ENCODE measurements at regions not wholly inside any gene's neighbourhood (a gene's known extent, or its start where the extent isn't known, plus 50 kb on each side); places are given as distances from the start of the nearest gene placed in this dataset.
"Not testable (repeated sequence)": the region's sequence is repeated elsewhere in the genome, so short reads cannot be mapped to it uniquely, and the experiment has no call there.

DNA sequence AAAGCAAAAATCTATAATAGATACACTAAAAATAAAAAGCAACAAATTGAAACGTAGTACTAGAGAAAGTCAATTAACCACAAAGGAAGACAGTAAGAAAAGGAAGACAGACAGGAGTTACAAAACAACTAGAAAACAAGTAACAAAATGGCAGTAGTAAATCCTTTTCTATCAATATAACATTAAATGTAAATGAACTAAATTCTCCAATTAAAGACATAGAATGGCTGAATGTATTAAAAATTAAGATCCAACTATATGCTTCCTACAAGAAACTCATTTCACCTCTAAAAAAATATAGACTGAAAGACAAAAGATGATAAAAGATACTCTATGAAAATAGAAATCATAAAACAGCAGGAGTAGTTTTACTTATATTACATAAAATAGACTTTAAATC, 79.1 kb downstream of the CTH start:
- no peak for DNase-seq (ENCODE audit: low read depth)

DNA sequence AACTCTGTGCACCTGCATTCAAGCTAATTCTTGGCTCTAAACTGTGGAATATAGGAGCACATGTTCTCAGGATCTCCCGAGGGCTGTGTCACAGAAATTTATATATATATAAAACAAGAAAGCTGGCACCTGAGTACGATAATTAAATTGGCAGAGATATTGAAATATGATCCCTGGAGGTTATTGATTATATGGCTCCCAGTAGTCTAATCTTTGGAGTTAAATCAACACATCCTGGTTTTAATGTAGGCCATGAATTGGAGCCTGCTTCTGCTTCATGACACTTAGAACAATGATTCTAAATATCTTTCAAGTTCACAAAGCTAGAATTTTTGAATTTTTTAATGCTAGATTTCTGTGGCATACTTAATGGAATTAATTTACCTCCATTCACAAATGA, 84.3 kb downstream of the CTH start:
- no peak for DNase-seq (ENCODE audit: low read depth)

DNA sequence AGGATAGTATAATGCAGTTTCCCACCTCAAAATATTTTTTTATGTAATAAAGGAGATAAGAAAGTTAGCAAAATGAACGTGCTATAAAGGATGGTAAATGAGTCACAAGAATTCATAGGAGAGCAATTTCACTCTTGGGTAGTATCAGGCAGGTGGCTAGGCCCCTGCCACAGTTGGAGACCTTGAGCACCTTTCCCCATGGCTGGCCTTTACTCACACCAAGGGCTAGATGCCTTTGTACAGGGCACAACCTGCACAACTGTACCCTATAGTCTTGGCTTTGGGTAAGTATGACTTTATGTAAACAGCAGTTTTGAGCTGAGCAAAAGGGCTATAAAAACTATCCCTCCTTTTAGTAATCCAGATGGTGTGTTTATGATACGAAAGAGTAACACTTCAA, 85.1 kb downstream of the CTH start:
- DNase-seq (ENCODE audit: low read depth) = no peak

DNA sequence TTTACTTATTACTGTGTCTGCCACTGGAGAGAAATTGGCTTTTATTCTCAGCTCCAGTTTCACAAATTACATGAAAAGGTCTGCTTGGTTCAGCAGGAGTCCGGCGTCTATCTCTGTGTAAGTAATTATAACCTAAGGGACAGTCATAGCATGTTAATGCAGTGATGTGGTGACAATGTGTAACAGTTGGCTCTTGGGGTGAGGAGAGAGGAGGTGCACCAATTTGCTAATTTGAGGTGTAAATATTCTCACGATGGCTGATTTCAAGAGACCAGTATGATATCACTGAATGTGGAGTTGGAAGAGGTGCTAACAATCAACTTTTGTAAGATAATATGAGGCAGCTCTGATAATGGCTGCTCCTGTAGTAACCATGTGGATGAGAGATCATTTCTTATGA, 86.1 kb downstream of the CTH start:
- no peak for DNase-seq (ENCODE audit: low read depth)

DNA sequence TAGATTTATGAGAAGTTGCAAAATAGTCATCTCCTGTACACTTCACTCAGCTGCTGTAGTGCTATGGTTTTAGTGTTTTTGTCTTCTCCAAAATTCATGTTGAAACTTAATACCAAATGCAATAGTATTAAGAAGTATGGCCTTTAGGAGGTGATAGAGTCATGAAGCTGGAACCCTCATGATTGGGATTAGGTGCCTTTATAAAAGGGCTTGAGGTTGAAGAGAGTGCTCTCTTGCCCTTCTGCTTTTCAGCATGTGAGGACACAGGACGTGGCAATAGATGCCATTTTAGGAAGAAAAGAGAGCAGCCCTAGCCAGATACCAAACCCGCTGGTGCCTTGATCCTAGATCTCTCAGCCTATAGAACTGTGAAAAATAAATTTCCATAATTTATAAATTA, 87.6 kb downstream of the CTH start:
- DNase-seq (ENCODE audit: low read depth) = no peak

DNA sequence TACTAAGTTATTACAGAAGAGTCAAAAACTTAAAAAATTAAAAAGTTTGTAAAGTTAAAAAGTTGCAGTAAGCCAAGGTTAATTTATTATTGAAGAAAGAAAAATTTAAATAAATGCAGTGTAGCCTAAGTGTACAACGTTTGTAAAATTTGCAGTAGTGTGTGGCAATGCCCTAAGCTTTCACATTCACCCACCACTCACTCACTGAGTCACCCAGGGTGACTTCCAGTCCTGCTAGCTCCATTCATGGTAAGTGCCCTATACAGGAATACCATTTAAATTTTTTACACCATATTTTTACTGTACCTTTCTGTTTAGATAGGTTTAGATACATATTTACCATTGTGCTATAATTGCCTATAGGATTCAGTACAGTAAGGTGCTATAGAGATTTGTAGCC, 88.6 kb downstream of the CTH start:
- no peak for DNase-seq (ENCODE audit: low read depth)

DNA sequence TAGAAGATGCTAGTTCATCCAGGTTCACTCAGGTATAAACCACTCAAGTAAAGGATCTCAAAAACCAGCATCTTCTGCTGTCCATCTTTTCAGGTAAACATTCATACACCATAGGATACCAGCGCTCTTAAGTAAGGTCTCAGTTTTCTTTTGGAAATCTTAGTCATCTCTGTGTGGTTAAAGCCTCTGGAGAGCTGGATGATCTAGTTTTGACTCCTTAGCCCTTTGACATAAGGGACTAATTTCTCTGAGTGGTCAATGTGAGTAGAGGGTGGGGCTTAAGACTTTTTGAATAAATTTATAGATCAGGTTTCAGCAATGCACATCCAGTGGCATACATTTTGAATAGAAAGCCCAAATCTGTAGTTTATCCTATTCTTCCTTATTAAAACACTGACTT, 92.3 kb downstream of the CTH start:
- DNase-seq (ENCODE audit: low read depth) = peak; percentile 54

DNA sequence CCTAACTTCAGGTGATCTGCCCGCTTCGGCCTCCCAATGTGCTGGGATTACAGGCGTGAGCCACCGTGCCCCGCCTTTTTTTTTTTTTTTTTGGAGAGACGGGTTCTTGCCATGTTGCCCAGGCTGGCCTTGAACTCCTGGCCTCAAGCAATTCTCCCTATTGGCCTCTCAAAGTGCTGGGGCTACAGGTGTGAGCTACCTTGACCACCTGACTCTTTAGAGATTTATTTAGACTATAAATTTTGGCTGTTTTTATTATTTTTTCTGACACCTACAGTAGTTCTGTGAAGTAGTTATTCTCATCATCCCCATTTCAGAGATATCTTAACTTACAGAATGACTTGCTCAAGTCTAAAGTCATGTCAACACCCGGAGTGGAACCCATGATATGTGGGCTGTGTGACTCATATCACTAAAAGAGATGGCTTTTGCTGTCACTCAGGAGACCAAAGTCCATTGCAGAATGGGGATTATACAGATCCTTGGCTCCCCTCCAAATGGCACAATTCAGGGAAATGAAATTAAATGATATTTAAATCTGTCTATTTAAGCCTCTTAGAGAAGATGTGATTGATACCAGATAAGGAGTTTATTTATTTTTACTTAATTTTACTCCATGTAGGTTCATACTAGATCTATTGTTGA, 93.2 kb downstream of the CTH start:
- no peak for DNase-seq (ENCODE audit: low read depth)

DNA sequence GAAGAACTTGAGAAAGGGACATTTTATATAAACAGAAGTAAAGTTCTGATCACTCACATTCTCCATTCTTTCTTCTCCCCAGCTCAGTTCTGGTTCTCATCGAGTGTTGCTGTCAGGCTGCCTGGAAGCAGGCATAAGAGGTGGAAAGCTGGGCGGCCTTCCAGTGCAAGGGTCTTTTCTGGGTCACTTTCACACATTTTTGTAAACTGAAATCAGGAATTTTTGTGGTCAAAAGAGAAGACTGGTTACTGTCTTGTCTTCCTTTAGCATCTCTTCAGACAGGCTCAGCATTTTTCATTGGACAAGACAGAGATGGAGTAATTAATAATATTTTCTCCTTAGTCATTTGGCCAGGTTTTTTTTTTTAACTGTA, 93.7 kb downstream of the CTH start:
- peak; percentile 38 for DNase-seq (ENCODE audit: low read depth)

DNA sequence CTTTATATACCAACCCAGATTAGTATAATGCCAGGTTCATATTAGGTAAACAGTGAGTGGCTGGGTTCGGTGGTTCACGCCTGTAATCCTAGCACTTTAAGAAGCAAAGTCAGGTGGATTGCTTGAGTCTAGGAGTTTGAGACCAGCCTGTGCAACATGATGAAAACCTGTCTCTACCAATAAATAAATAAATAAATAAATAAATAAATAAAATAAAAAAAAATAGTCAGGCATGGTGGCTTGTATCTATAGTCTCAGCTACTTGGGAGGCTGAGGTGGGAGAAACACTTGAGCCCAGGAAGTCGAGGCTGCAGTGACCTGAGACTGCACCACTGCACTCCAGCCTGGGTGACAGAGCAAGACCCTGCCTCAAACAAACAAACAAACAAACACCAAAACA, 96.9 kb downstream of the CTH start:
- DNase-seq (ENCODE audit: low read depth) = not testable (repeated sequence)

DNA sequence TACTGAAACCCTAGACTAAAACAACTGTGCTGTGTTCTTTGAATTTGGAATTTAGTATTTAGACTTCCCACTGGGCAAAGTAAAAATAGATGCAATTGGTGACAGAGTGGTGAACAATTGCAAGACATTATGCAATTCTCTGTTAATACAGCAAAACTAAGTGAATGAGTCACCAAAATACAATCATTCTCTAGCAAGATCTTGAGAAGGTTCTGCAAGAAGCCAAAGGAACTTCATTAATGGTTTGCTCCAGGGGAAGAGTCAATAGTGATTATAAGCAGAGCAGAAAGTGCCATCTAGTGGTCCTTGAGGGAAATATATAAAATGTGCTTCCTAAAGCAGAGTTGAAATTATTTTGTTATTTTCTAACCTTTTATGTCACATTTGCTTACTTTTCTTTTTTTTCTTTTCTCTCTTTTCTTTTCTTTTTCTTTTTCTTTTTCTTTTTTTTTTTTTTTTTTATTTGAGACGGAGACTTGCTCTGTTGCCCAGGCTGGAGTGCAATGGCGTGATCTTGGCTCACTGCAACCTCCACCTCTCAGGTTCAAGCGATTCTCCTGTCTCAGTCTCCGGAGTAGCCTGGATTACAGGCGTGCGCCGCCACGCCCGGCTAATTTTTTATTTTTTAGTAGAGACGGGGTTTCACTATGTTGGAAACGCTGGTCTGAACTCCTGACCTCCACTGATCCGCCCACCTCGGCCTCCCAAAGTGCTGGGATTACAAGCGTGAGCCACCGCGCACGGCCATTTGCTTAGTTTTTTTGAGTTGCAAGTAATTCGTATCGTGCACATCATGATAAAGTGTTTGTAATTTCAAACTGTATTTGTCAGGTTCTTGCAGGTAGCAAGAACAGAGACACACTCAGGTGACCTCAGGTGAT, 99.2 kb downstream of the CTH start:
- DNase-seq (ENCODE audit: low read depth) = peak; percentile 97

DNA sequence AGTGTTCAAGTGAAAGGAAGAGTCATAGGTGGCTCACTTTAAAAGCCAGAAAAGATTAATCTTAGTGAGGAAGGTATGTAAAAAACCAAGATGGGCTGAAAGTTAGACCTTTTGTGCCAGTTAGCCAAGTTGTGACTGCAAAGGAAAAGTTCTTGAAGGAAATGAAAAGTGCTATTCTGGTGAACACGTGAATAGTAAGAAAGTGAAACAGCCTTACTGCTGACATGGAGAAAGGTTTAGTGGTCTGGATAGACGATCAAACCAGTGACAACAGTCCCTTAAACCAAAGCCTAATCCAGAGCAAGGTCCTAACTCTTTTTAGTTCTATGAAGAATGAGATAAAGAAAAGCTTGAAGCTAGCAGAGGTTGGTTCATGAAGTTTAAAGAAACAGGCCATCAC, 106.4 kb downstream of the CTH start:
- DNase-seq (ENCODE audit: low read depth) = no peak

DNA sequence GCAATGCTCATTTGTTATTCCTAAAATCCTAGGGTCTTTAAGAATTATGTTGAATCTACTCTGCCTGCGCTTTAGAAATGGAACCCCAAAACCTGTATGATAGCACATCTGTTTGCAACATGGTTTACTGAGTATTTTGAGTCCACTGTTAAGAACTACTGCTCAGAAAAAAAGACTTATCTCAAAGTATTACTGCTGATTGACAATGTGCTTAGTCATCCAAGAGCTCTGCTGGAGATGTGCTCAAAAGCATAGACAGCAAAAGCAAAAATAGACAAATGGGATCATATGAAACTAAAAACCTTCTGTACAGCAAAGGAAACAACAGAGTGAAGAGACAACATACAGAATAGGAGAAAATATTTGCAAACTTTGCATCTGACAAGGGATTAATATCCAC, 107.0 kb downstream of the CTH start:
- DNase-seq (ENCODE audit: low read depth) = no peak

DNA sequence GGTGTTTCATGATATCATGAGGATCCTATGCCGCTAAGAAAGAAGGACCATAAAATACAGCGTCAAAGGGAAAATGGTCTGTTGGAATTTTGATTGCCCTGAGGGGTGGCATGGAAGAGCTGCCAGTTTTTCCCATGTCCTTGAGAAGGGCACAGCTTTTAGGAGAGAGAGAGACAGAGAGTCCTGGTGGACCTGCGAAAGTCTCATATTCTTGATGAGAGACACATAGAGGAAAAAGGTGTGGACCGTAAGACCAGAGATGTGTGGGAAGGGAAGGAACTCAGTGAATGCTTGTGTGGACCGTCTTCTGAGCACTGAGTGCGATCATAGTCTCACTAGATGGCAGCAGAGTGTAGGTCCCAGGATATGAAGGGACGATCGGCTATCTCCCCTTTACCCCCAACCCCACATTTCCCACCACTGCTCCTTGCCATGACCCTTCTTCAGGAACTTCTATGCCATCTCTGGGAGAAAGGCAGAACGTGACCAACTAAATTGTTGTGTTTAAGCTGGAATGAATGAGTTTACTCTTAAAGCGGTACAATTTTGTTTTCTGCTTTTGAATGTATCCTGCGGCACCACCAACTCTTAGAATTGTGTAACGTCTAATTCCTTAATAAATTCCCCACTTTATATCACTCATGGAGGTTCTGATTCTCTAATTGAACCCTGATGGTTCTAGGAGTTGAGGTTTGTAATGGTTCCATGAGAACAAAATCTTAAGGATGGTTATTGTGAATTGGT, 117.7 kb downstream of the CTH start:
- DNase-seq (ENCODE audit: low read depth) = peak; percentile 36

DNA sequence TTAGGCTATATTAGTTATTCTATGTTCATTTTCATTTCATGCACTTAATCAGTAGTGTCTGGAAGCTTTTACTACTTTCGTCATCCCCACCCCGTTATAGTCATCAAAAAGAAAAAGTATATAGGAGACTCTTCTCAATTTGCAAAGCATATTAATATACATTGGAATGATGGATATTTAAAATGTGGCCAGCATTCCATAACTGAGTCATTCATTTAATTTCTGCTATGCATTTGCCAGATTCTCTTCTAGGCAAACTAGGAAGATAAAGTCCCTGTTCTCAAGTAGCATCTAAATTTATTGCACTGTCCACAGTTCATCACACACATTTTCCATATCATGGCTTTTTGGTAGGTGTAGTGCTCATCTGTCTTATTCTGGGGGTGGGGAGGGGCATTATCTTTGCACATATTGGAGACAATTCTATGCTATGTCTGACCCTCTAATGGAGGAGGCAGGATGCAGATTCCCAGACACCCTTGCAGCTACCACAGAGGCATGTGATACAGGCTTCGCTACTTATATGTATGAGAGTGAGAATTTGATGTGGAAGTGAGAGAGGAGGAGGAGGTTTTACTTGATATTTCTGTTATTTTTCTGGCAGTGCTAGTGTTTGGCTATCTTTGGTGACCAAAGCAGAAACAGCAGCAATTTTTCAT, 125.8 kb downstream of the CTH start:
- DNase-seq (ENCODE audit: low read depth) = no peak

DNA sequence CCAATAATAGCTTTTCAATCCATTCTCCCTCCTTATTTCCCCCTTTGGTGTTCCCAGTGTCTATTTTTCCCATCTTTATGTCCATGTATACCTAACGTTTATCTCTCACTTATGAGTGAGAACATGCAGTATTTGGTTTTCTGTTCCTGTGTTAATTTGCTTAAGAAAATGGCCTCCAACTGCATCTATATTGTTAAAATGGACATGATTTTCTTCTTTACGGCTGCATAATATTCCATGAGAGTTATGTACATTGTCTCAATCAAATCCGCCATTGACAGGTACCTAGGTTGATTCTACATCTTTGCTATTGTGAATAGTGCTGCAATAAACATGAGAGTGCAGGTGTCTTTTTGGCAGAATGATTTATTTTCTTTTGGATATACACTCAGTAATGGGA, 126.7 kb downstream of the CTH start:
- no peak for DNase-seq (ENCODE audit: low read depth)

DNA sequence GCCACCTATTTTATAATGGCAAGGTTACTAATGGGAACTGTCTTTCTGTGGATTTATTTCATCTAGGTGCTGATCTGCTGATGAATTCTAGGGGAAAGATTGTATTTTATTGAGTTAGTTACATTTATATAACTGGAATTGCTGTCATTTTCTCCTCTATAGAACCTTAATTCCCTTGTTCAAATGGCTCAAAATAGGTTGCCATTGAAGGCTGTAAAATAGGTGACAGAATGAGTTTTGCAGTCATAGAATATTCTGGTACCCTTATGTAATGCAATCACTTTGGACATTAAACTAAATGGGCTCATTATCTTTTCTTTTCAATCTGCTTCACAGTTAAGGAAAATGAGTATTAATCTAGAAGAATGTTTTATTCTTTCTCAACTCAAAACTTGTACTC, 131.0 kb downstream of the CTH start:
- no peak for DNase-seq (ENCODE audit: low read depth)

DNA sequence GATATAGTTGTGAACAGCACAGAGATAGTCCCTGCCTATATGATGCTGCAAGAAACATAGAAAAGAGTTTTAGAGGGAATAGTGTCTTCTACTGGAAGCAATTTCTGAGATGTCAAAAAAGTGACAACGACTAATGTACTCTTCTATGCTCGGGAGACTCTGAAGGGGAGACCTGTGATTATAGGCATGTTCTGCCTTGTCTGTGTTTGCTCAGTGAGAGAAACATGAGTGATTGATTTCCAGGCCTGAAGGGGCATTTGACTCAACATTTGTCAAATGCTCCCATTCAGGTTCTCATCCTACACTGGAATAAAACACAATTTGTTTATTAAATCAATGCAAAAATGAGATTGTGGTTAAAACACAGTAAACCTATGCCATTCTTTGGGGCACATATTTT, 131.8 kb downstream of the CTH start:
- no peak for DNase-seq (ENCODE audit: low read depth)

DNA sequence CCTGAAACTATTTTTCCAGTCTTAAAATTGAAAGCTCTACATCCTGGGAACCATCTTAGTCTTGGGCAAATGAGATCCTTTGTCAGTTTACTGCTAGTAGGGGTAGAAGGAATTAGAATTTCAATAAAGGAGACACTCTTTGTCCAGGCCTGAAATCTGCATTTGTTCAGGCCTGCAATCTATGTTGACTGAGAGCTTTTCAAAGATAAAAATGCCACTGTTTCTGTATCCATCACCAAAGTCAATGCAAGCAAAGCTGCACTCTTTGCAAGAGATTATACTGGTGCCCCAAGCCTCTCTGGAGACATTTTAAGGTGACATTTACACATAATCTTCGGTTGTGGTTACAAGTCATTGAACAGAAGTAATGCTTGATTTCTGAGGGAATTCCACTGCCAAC, 135.7 kb downstream of the CTH start:
- no peak for DNase-seq (ENCODE audit: low read depth)

DNA sequence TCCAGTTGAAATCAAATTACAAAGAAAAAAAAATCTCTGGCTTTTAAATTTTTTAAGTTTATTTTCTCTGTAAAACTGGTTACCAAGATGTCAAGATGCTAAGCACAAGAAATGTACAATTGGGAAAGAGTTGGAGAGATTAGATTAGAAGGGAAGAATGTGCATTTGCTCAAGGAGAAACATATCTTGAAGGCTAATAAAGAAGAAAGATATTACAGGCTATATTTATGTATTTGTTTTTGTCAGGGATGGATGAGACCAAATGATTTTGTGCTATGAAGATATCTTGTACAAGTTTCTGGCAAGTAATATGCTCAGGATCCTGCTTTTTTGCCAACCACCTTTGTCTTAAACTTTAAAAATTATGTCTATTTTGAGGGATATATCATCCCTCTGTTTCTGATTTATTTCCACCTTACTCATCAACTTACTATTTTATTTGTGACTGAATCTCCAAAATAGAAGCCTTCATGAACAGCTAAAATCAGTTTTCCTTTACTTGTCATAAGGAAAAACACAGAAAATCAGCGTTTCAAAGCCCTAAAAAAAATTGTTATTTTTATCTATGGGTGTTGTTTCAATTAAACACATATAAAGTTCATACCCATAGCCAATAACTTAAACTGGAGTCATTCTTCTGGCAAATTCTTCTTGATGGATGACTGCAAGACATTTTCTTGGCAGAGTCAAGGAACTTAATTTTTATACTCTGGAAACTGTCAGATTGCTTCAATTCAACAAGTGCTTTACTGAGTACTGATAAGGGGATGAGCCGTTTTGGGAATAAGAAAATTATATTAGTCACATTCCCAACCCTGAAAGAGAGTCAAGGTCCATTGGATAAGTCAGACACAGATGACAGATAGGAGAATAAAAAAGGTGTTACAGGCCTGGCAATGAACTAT, 141.8 kb downstream of the CTH start:
- no peak for DNase-seq (ENCODE audit: low read depth)

DNA sequence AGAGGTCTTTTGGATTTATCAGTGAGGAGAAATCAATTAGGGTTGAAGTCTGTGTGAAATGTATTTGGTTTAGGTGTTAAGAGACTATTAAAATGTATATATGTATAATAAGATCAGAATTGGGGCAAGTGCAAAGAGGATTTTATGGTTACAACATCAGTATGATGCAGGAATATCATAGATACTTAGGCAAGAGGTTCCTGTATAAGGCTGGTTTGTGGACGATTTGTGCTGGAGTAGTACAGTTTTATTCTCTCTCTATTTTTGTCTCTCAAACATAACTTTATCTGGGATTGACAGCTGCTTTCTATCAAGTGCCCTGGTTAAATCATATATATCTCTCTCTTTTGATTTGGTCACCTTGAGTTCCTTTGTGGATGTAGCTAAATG, 142.5 kb downstream of the CTH start:
- DNase-seq (ENCODE audit: low read depth) = no peak

DNA sequence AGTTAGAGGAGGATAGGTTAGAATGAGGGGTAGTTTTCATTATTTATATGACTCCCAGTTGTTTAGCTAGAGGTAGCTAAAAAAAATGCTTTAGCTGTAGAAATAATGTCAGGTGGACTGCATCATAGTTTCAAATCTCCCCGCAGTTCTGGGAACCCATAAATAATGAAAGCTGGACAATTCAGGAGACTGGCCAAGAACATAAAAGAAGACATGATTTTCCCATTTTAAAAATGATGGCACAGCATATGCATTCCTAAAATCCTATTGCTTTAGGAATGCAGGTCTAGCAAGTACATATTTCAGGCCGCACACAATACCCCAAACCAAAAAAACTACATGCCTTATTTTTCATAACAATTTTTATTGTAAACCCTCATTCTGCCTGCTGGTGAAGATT, 143.3 kb downstream of the CTH start:
- DNase-seq (ENCODE audit: low read depth) = no peak
